Stomach (tissue), 8 donors: ENCODE measurements at regions not wholly inside any gene's neighbourhood (a gene's known extent, or its start where the extent isn't known, plus 50 kb on each side); places are given as distances from the start of the nearest gene placed in this dataset.

Experiments used
- DNase-seq, 2 donors: peaks; one replicate each; pipeline versions ENCODE4 v3.0.0 to v3.0.0-alpha.2; 2013 to 2019
- H3K27ac ChIP-seq, 5 donors: fragments of 200-600 bp in 4 of 5; sonication (generic) in 4 of 5; one replicate each; pipeline ENCODE4 v1.5.1; 2013 to 2019; ENCODE audit warnings: mild to moderate bottlenecking in 1 of 5, moderate library complexity in 1 of 5
- H3K27me3 ChIP-seq, 3 donors: fragments of 200-600 bp; sonication (generic); one replicate each; pipeline ENCODE4 v1.5.1; 2017 to 2019; ENCODE audit warnings: mixed run types in 1 of 3
- H3K36me3 ChIP-seq, 4 donors: fragments of 200-600 bp; sonication (generic); 1 replicate in 3 of 4; 2 replicates in 1 of 4; pipeline ENCODE4 v1.5.1; 2016 to 2019
- H3K4me1 ChIP-seq, 4 donors: fragments of 200-600 bp; sonication (generic); one replicate each; pipeline ENCODE4 v1.5.1; 2016 to 2019
- H3K4me3 ChIP-seq, 4 donors: fragments of 200-600 bp; sonication (generic) in 3 of 4; one replicate each; pipeline ENCODE4 v1.5.1; 2016 to 2019; ENCODE audit warnings: mild to moderate bottlenecking in 1 of 4
- H3K9me3 ChIP-seq, 4 donors: fragments of 200-600 bp; sonication (generic); one replicate each; pipeline ENCODE4 v1.5.1; 2016 to 2019
- CTCF ChIP-seq, 7 experiments: fragments of 450-650 bp in 4 of 7; fragments of 200-600 bp in 3 of 7; sonication (generic) in 3 of 7; IDR thresholded peaks; one replicate each; pipeline ENCODE4 v1.5.1; 2016 to 2019; ENCODE audit warnings: antibody characterized with exemption in 7 of 7, control low read depth in 2 of 7, mild to moderate bottlenecking in 1 of 7
- EP300 ChIP-seq: sonication (generic); formaldehyde crosslinking; IDR thresholded peaks from one replicate; pipeline ENCODE4 v1.6.1; 2017; ENCODE audit warnings: antibody characterized with exemption
- POLR2A ChIP-seq, 4 donors: fragments of 450-650 bp; IDR thresholded peaks; one replicate each; pipeline ENCODE4 v1.6.1; 2016; ENCODE audit warnings: antibody characterized with exemption in 4 of 4, control low read depth in 2 of 4, mild to moderate bottlenecking in 1 of 4, moderate library complexity in 1 of 4
- POLR2AphosphoS5 ChIP-seq, 3 donors: sonication (generic); formaldehyde crosslinking; IDR thresholded peaks; one replicate each; pipeline ENCODE4 v1.6.1; 2016; ENCODE audit warnings: antibody characterized with exemption in 3 of 3
- WGBS, 5 donors: extraction: QIAGEN DNeasy Blood & Tissue Kit in 3 of 5; methylation state at CpG; one replicate each; pipeline versions ENCODE4 v1.1.5 to v1.1.7; 2013 to 2018; 5-methylcytosine and 5-hydroxymethylcytosine counted together
- intact Hi-C: fragments of 100-400 bp; cut with DNase I; formaldehyde crosslinking; loops from one replicate; pipeline ENCODE4 v1.15.1; 2023; ENCODE audit warnings: low total_unique reads
- donor health status: healthy with polysubstance abuse.
- donor health status: Bipolar disorder and iron deficiency.
- donor health status: healthy.

GRCh38 chr7:109206196-109206595 is 636.5 kb downstream of the DNAJB9 start:
- Histone ChIP-seq H3K27me3 (no peaks in the 10 kb centered on the region), H3K4me3 (no peak overlapping the region), H3K27ac (no peak overlapping the region), H3K36me3 (no peaks in the 10 kb centered on the region), H3K9me3 (no peaks in the 10 kb centered on the region), H3K4me1 (no peaks in the 10 kb centered on the region)
- intact Hi-C loops = no loop called here
- no peak for DNase-seq
- WGBS, 5 donors = 88 to 98% (median 97%) methylated on average over 2 of the region's 2 CpGs
- TF ChIP-seq POLR2AphosphoS5 (IDR thresholded peaks at IDR 0.05) = no peak
- no peak for TF ChIP-seq CTCF (IDR thresholded peaks at IDR 0.05)
- no peak for TF ChIP-seq EP300
- TF ChIP-seq POLR2A (IDR thresholded peaks at IDR 0.05) = no peak

- no peak for DNase-seq
- Histone ChIP-seq H3K27ac (no peak overlapping the region), H3K4me1 (no peaks in the 10 kb centered on the region), H3K36me3 (no peaks in the 10 kb centered on the region), H3K9me3 (no peaks in the 10 kb centered on the region), H3K27me3 (no peaks in the 10 kb centered on the region), H3K4me3 (no peak overlapping the region)
- 50 to 90% (median 84%) methylated on average over 2 to 3 of the region's 3 CpGs for WGBS, 5 donors
- intact Hi-C loops = no loop called here
- TF ChIP-seq POLR2A (IDR thresholded peaks at IDR 0.05) = no peak
- no peak for TF ChIP-seq EP300
- TF ChIP-seq CTCF (IDR thresholded peaks at IDR 0.05) = no peak
- TF ChIP-seq POLR2AphosphoS5 (IDR thresholded peaks at IDR 0.05) = no peak
These were observed 643.4 kb downstream of the DNAJB9 start for GRCh38 chr7:109213081-109213480.

- TF ChIP-seq POLR2AphosphoS5 (IDR thresholded peaks at IDR 0.05) = no peak
- no peak for TF ChIP-seq EP300
- no peak for TF ChIP-seq CTCF (IDR thresholded peaks at IDR 0.05)
- 32 to 56% (median 41%) methylated on average over 3 of the region's 3 CpGs for WGBS, 5 donors
These were observed 645.7 kb downstream of the DNAJB9 start for GRCh38 chr7:109215341-109215740.

GRCh38 chr7:109224100-109224499 is 654.4 kb downstream of the DNAJB9 start:
- no peak overlapping the region for H3K27ac ChIP-seq
- H3K36me3 ChIP-seq = no peaks in the 10 kb centered on the region
- H3K9me3 ChIP-seq = no peaks in the 10 kb centered on the region
- 72 to 86% (median 84%) methylated on average over 2 of the region's 2 CpGs for WGBS, 5 donors
- H3K27me3 ChIP-seq = no peaks in the 10 kb centered on the region
- intact Hi-C loops = no loop called here
- no peak for TF ChIP-seq POLR2AphosphoS5 (IDR thresholded peaks at IDR 0.05)
- no peak for TF ChIP-seq CTCF (IDR thresholded peaks at IDR 0.05)
- no peak for TF ChIP-seq EP300
- no peak for TF ChIP-seq POLR2A (IDR thresholded peaks at IDR 0.05)
- no peak for DNase-seq
- H3K4me1 ChIP-seq = no peaks in the 10 kb centered on the region
- H3K4me3 ChIP-seq = no peak overlapping the region

More at GRCh38 chr7:109215341-109215740, 645.7 kb downstream of the DNAJB9 start:
- H3K27ac ChIP-seq = no peak overlapping the region
- no peak overlapping the region for H3K4me3 ChIP-seq
- no peak for DNase-seq
- no peaks in the 10 kb centered on the region for H3K27me3 ChIP-seq
- no peaks in the 10 kb centered on the region for H3K9me3 ChIP-seq
- no peaks in the 10 kb centered on the region for H3K4me1 ChIP-seq
- H3K36me3 ChIP-seq = no peaks in the 10 kb centered on the region
- intact Hi-C loops = no loop called here
